ENCODE measurements at regions not wholly inside any gene's neighbourhood (a gene's known extent, or its start where the extent isn't known, plus 50 kb on each side); places are given as distances from the start of the nearest gene placed in this dataset.

DNA sequence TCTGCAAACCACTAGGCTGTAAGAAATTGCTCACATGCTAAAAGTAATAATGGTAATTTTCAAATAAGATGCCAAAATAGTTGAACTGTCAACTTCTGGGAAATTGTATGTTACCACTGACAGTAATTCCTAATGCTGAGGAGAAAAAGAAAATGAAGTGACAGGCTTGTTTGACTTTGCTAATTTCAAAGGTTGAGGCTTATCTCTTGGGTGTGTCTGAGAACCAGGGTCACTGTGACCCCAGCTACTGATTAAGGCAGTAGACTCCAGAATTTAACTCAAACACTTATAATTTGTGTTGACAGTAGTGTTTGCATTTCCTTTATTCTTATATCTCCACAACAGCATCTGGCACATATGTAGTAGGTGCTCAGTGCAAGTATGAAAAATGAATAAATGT, 74.6 kb upstream of the PDZRN3 start:
- Mint-ChIP-seq H3K27me3 (ENCODE audit: insufficient read depth, low read depth) (no peaks in the 10 kb centered on the region), H3K9me3 (peaks cover under 1% of the 10 kb centered on the region), H3K27ac (no peak overlapping the region), H3K4me3 (no peak overlapping the region), H3K4me1 (no peaks in the 10 kb centered on the region), H3K36me3 (no peaks in the 10 kb centered on the region)
- Histone ChIP-seq H3K4me1 (no peaks in the 10 kb centered on the region), H2AFZ (replicated peaks) (no peak overlapping the region), H3F3A (ENCODE audit: low read depth) (no peaks in the 10 kb centered on the region), H3K4me3 (no peak overlapping the region), H3K27me3 (no peaks in the 10 kb centered on the region), H3K27ac (no peak overlapping the region), H3K4me2 (no peak overlapping the region), H3K36me3 (no peaks in the 10 kb centered on the region), H4K20me1 (ENCODE audit: low read depth) (no peaks in the 10 kb centered on the region), H3K79me2 (ENCODE audit: low read depth) (no peaks in the 10 kb centered on the region), H3K9ac (no peak overlapping the region), H3K9me3 (ENCODE audit: low read depth) (no peaks in the 10 kb centered on the region)
- no peak for DNase-seq (ENCODE audit: low spot score)
- TF ChIP-seq CTCF (IDR thresholded peaks at IDR 0.05) (no peak), EZH2 (IDR thresholded peaks at IDR 0.05) (no peak), EZH2phosphoT487 (IDR thresholded peaks at IDR 0.05) (no peak)

DNA sequence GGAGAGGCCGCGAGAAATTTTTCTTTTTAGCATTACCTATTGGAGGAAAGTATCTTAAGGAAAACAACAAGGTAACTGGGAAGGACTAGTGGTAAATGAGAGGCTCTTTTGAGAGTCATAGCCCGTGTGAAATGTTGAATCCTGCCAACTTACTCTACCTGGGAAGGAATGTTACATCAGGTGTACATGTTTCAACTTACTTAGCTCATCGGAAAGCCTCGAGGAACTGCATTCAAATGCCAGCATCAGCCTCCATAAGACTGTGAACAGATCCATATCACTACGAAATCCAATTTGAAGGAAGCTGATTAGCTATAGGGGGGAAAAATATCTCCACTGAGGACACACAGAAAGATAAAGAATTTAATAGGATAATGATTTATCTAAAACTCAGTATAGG, 72.3 kb upstream of the PDZRN3 start:
- no peaks in the 10 kb centered on the region for H3K36me3 Mint-ChIP-seq
- H2AFZ ChIP-seq (replicated peaks), result no peak overlapping the region
- no peak for DNase-seq (ENCODE audit: low spot score)
- H3K27ac Mint-ChIP-seq, result no peak overlapping the region
- H3K4me1 Mint-ChIP-seq, result no peaks in the 10 kb centered on the region
- no peaks in the 10 kb centered on the region for H3K79me2 ChIP-seq (ENCODE audit: low read depth)
- no peak overlapping the region for H3K27ac ChIP-seq
- H3K27me3 ChIP-seq, result no peaks in the 10 kb centered on the region
- H3K9me3 Mint-ChIP-seq, result peaks cover 2% of the 10 kb centered on the region
- H3K27me3 Mint-ChIP-seq (ENCODE audit: insufficient read depth, low read depth), result no peaks in the 10 kb centered on the region
- no peak overlapping the region for H3K4me3 ChIP-seq
- H3K4me2 ChIP-seq, result no peak overlapping the region
- no peaks in the 10 kb centered on the region for H4K20me1 ChIP-seq (ENCODE audit: low read depth)
- H3F3A ChIP-seq (ENCODE audit: low read depth), result no peaks in the 10 kb centered on the region
- H3K4me3 Mint-ChIP-seq, result no peak overlapping the region
- TF ChIP-seq CTCF (IDR thresholded peaks at IDR 0.05) (no peak), EZH2 (IDR thresholded peaks at IDR 0.05) (no peak), EZH2phosphoT487 (IDR thresholded peaks at IDR 0.05) (no peak)
- no peak overlapping the region for H3K9ac ChIP-seq
- H3K36me3 ChIP-seq, result no peaks in the 10 kb centered on the region
- no peaks in the 10 kb centered on the region for H3K4me1 ChIP-seq
- no peaks in the 10 kb centered on the region for H3K9me3 ChIP-seq (ENCODE audit: low read depth)

DNA sequence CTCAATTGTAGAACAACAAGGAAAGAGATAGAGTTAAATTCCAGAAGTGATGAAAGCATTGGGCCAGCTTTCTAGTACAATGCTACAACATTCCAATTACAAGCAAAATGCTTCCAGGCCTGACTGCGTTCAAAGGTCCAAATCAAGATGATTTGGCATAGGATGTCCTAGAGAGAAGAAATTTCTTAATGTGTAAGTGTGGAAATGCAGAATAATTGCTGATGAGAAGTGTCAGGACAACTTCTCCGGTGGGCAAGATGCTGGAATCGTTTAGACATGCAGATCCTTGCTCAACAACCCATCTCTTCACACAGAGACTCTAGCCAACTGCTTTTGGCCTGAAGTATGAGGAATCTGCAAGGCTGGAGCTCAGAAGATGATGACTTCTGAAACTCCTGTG, 71.1 kb upstream of the PDZRN3 start:
- H3K4me2 ChIP-seq, result no peak overlapping the region
- no peaks in the 10 kb centered on the region for H3F3A ChIP-seq (ENCODE audit: low read depth)
- H3K4me1 Mint-ChIP-seq, result no peaks in the 10 kb centered on the region
- no peaks in the 10 kb centered on the region for H4K20me1 ChIP-seq (ENCODE audit: low read depth)
- H3K9me3 Mint-ChIP-seq, result peaks cover 2% of the 10 kb centered on the region
- no peak overlapping the region for H3K27ac ChIP-seq
- H3K9me3 ChIP-seq (ENCODE audit: low read depth), result no peaks in the 10 kb centered on the region
- no peaks in the 10 kb centered on the region for H3K4me1 ChIP-seq
- DNase-seq (ENCODE audit: low spot score), result no peak
- no peak overlapping the region for H3K27ac Mint-ChIP-seq
- H3K27me3 Mint-ChIP-seq (ENCODE audit: insufficient read depth, low read depth), result no peaks in the 10 kb centered on the region
- TF ChIP-seq CTCF (IDR thresholded peaks at IDR 0.05) (no peak), EZH2 (IDR thresholded peaks at IDR 0.05) (no peak), EZH2phosphoT487 (IDR thresholded peaks at IDR 0.05) (no peak)
- no peaks in the 10 kb centered on the region for H3K36me3 Mint-ChIP-seq
- no peaks in the 10 kb centered on the region for H3K27me3 ChIP-seq
- no peaks in the 10 kb centered on the region for H3K79me2 ChIP-seq (ENCODE audit: low read depth)
- no peak overlapping the region for H3K4me3 ChIP-seq
- H3K4me3 Mint-ChIP-seq, result no peak overlapping the region
- no peak overlapping the region for H3K9ac ChIP-seq
- no peak overlapping the region for H2AFZ ChIP-seq (replicated peaks)
- H3K36me3 ChIP-seq, result no peaks in the 10 kb centered on the region

All from neural progenitor cell (in vitro differentiated cells).